ENCODE measurements at regions not wholly inside any gene's neighbourhood (a gene's known extent, or its start where the extent isn't known, plus 50 kb on each side); places are given as distances from the start of the nearest gene placed in this dataset.

GRCh38 chr11:11068113-11068512 lies 210.3 kb upstream of the ZBED5 start:
- 93 to 96% methylated on average over 4 of the region's 4 CpGs for WGBS, 2 experiments (ENCODE audit: insufficient coverage in 2 of 2)

GRCh38 chr11:11065396-11065795 lies 207.5 kb upstream of the ZBED5 start:
- no peaks in the 10 kb centered on the region for H3K9me3 ChIP-seq (ENCODE audit: control insufficient read depth, low read length)
- H3K4me3 ChIP-seq (ENCODE audit: extremely low read depth, insufficient read depth, low read length, poor library complexity, severe bottlenecking) = no peak overlapping the region
- no peak overlapping the region for H3K27ac ChIP-seq (ENCODE audit: low read depth, low read length, severe bottlenecking)
- H3K4me1 ChIP-seq (ENCODE audit: control insufficient read depth, insufficient read depth, low read length, poor library complexity, severe bottlenecking) = no peaks in the 10 kb centered on the region
- 57 to 59% methylated on average over 2 to 4 of the region's 4 CpGs for WGBS, 2 experiments (ENCODE audit: insufficient coverage in 2 of 2)
- no peaks in the 10 kb centered on the region for H3K36me3 ChIP-seq (ENCODE audit: control insufficient read depth, insufficient read depth, low read length)

More at GRCh38 chr11:11068113-11068512, 210.3 kb upstream of the ZBED5 start:
- Histone ChIP-seq H3K9me3 (ENCODE audit: control insufficient read depth, low read length) (no peaks in the 10 kb centered on the region), H3K4me1 (ENCODE audit: control insufficient read depth, insufficient read depth, low read length, poor library complexity, severe bottlenecking) (no peaks in the 10 kb centered on the region), H3K27ac (ENCODE audit: low read depth, low read length, severe bottlenecking) (no peak overlapping the region), H3K4me3 (ENCODE audit: extremely low read depth, insufficient read depth, low read length, poor library complexity, severe bottlenecking) (no peak overlapping the region), H3K36me3 (ENCODE audit: control insufficient read depth, insufficient read depth, low read length) (no peaks in the 10 kb centered on the region)

- no peaks in the 10 kb centered on the region for H3K36me3 ChIP-seq (ENCODE audit: control insufficient read depth, insufficient read depth, low read length)
- H3K27ac ChIP-seq (ENCODE audit: low read depth, low read length, severe bottlenecking) = no peak overlapping the region
- peaks cover 4% of the 10 kb centered on the region for H3K9me3 ChIP-seq (ENCODE audit: control insufficient read depth, low read length)
- no peak overlapping the region for H3K4me3 ChIP-seq (ENCODE audit: extremely low read depth, insufficient read depth, low read length, poor library complexity, severe bottlenecking)
- WGBS, 2 experiments (ENCODE audit: insufficient coverage in 2 of 2) = 88% methylated on average over 1 of the region's 2 CpGs; no CpG with 5 or more reads in 1 of the 2 experiments
- H3K4me1 ChIP-seq (ENCODE audit: control insufficient read depth, insufficient read depth, low read length, poor library complexity, severe bottlenecking) = no peaks in the 10 kb centered on the region
These were observed 199.6 kb upstream of the ZBED5 start for GRCh38 chr11:11057472-11057854.

DNA sequence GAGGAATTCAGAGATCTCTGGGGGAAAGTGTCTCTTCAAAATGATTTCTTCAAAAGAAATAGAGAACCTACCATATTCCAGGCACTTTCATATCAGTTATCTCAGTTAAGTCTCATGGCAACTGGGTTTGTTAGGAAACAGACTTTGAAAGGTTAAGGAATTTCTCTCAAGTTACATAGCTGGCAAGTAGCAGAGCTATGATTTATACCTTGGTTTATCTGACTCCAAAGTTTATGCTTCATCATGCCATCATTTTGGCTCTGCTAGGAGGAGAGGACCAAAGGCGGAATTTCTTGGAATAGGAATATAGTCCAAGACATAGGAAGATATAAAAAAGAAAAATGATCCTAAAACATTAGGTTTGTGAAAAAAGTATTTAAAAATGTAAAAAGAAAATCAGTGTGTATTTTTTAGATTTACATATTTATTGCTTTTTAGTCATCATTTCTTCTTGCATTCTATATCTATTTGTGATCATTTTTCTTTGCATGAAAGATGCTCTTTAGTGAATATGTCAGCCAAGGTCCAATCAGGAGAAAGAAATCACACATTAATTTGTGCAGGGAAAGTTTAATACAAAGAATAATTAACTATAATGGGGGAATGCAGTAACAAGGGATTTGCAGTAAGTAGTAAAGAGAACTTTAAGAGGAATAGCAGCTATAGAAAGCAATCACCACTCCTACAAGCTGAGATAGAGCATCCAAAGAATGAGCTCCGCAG lies 199.1 kb upstream of the ZBED5 start:
- 63 to 100% methylated on average over 1 of the region's 2 CpGs for WGBS, 2 experiments (ENCODE audit: insufficient coverage in 2 of 2)
- H3K27ac ChIP-seq (ENCODE audit: low read depth, low read length, severe bottlenecking) = no peak overlapping the region

GRCh38 chr11:11056316-11056715 lies 198.5 kb upstream of the ZBED5 start:
- WGBS, 2 experiments (ENCODE audit: insufficient coverage in 2 of 2) = 100% methylated on average over 1 of the region's 1 CpG; no CpG with 5 or more reads in 1 of the 2 experiments
- Histone ChIP-seq H3K27ac (ENCODE audit: low read depth, low read length, severe bottlenecking) (no peak overlapping the region), H3K4me3 (ENCODE audit: extremely low read depth, insufficient read depth, low read length, poor library complexity, severe bottlenecking) (no peak overlapping the region), H3K4me1 (ENCODE audit: control insufficient read depth, insufficient read depth, low read length, poor library complexity, severe bottlenecking) (no peaks in the 10 kb centered on the region), H3K9me3 (ENCODE audit: control insufficient read depth, low read length) (peaks cover 4% of the 10 kb centered on the region), H3K36me3 (ENCODE audit: control insufficient read depth, insufficient read depth, low read length) (no peaks in the 10 kb centered on the region)

More for the DNA sequence above, 199.1 kb upstream of the ZBED5 start:
- H3K36me3 ChIP-seq (ENCODE audit: control insufficient read depth, insufficient read depth, low read length) = no peaks in the 10 kb centered on the region
- H3K4me1 ChIP-seq (ENCODE audit: control insufficient read depth, insufficient read depth, low read length, poor library complexity, severe bottlenecking) = no peaks in the 10 kb centered on the region
- H3K4me3 ChIP-seq (ENCODE audit: extremely low read depth, insufficient read depth, low read length, poor library complexity, severe bottlenecking) = no peak overlapping the region
- H3K9me3 ChIP-seq (ENCODE audit: control insufficient read depth, low read length) = peaks cover 4% of the 10 kb centered on the region

GRCh38 chr11:11047851-11048610 lies 190.2 kb upstream of the ZBED5 start:
- Histone ChIP-seq H3K27ac (ENCODE audit: low read depth, low read length, severe bottlenecking) (no peak overlapping the region), H3K36me3 (ENCODE audit: control insufficient read depth, insufficient read depth, low read length) (no peaks in the 10 kb centered on the region), H3K4me1 (ENCODE audit: control insufficient read depth, insufficient read depth, low read length, poor library complexity, severe bottlenecking) (peaks cover 8% of the 10 kb centered on the region), H3K4me3 (ENCODE audit: extremely low read depth, insufficient read depth, low read length, poor library complexity, severe bottlenecking) (no peak overlapping the region), H3K9me3 (ENCODE audit: control insufficient read depth, low read length) (no peaks in the 10 kb centered on the region)
- 0 to 85% methylated on average over 1 of the region's 2 CpGs for WGBS, 2 experiments (ENCODE audit: insufficient coverage in 2 of 2)

DNA sequence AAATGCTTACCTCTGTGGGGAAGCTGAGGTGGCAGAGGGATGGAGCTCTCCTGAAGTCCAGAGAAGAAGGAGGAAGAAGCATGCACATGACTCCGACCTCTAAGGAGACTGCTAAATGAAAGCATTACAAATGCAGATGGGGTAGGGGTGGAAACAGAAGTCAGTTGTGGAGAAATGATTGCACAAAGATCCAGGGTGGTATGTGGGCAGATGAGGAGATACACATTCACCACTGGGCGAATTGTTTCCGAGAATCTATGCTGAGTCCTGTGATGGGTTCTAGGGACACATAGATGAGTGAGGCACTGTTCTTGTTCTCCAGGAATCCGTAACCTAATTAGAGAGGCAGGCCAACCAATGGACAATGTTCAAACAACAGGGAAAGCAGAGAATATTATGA lies 188.9 kb upstream of the ZBED5 start:
- H3K9me3 ChIP-seq (ENCODE audit: control insufficient read depth, low read length) = no peaks in the 10 kb centered on the region
- 89 to 94% methylated on average over 2 to 4 of the region's 4 CpGs for WGBS, 2 experiments (ENCODE audit: insufficient coverage in 2 of 2)

DNA sequence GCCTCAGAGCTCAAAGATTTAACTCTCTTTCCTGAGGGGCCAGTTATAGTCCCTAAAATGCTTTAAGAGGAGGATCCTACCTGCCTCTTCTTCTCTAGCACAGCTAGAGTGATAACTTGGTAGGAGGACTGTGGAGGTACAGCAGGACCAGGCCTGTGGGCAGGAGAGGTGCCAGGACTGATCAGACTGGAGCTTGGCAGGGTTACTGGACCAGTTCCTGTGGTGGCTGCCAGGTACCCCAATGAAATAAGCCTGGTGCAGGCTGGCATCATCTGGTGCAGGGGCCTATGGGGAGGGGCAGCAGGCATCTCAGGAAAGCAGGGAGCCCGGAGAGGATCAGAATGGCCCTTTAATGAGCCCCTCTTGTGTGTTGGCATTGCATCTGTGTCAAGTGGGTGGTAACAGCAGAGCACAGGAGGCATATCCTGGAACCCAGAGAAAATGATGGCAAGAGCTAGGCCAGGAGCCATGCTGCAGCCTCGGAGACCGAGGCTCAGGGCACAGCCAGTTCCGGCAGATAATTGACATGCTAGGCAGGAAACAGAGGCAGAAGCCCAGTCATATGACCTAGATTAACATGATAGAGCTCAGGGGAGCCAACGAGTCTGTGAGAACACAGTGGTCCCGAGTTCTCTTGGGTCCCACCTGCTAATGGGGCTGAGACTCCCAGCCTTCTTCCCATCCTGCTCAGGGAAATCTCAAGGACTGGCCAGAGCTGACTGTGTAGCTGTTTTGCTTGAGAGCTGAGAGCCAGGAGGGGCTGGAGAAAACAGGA lies 187.5 kb upstream of the ZBED5 start:
- no peak overlapping the region for H3K27ac ChIP-seq (ENCODE audit: low read depth, low read length, severe bottlenecking)
- H3K36me3 ChIP-seq (ENCODE audit: control insufficient read depth, insufficient read depth, low read length) = no peaks in the 10 kb centered on the region
- no peak overlapping the region for H3K4me3 ChIP-seq (ENCODE audit: extremely low read depth, insufficient read depth, low read length, poor library complexity, severe bottlenecking)
- H3K9me3 ChIP-seq (ENCODE audit: control insufficient read depth, low read length) = no peaks in the 10 kb centered on the region
- 94 to 98% methylated on average over 6 of the region's 6 CpGs for WGBS, 2 experiments (ENCODE audit: insufficient coverage in 2 of 2)
- H3K4me1 ChIP-seq (ENCODE audit: control insufficient read depth, insufficient read depth, low read length, poor library complexity, severe bottlenecking) = peaks cover 12% of the 10 kb centered on the region

More for the DNA sequence above, 188.9 kb upstream of the ZBED5 start:
- Histone ChIP-seq H3K36me3 (ENCODE audit: control insufficient read depth, insufficient read depth, low read length) (no peaks in the 10 kb centered on the region), H3K4me1 (ENCODE audit: control insufficient read depth, insufficient read depth, low read length, poor library complexity, severe bottlenecking) (peaks cover 8% of the 10 kb centered on the region), H3K4me3 (ENCODE audit: extremely low read depth, insufficient read depth, low read length, poor library complexity, severe bottlenecking) (no peak overlapping the region), H3K27ac (ENCODE audit: low read depth, low read length, severe bottlenecking) (no peak overlapping the region)

GRCh38 chr11:11044137-11044855 lies 186.4 kb upstream of the ZBED5 start:
- Histone ChIP-seq H3K9me3 (ENCODE audit: control insufficient read depth, low read length) (no peaks in the 10 kb centered on the region), H3K4me1 (ENCODE audit: control insufficient read depth, insufficient read depth, low read length, poor library complexity, severe bottlenecking) (peaks cover 14% of the 10 kb centered on the region), H3K27ac (ENCODE audit: low read depth, low read length, severe bottlenecking) (no peak overlapping the region), H3K4me3 (ENCODE audit: extremely low read depth, insufficient read depth, low read length, poor library complexity, severe bottlenecking) (no peak overlapping the region), H3K36me3 (ENCODE audit: control insufficient read depth, insufficient read depth, low read length) (no peaks in the 10 kb centered on the region)
- 95 to 98% methylated on average over 6 to 7 of the region's 9 CpGs for WGBS, 2 experiments (ENCODE audit: insufficient coverage in 2 of 2)

- 85 to 100% methylated on average over 2 to 3 of the region's 3 CpGs for WGBS, 2 experiments (ENCODE audit: insufficient coverage in 2 of 2)
- H3K27ac ChIP-seq (ENCODE audit: low read depth, low read length, severe bottlenecking) = no peak overlapping the region
- H3K4me3 ChIP-seq (ENCODE audit: extremely low read depth, insufficient read depth, low read length, poor library complexity, severe bottlenecking) = no peak overlapping the region
- H3K4me1 ChIP-seq (ENCODE audit: control insufficient read depth, insufficient read depth, low read length, poor library complexity, severe bottlenecking) = peaks cover 18% of the 10 kb centered on the region
- H3K9me3 ChIP-seq (ENCODE audit: control insufficient read depth, low read length) = no peaks in the 10 kb centered on the region
- H3K36me3 ChIP-seq (ENCODE audit: control insufficient read depth, insufficient read depth, low read length) = no peaks in the 10 kb centered on the region
These were observed 185.9 kb upstream of the ZBED5 start for GRCh38 chr11:11043721-11044120.
